ENCODE measurements at regions not wholly inside any gene's neighbourhood (a gene's known extent, or its start where the extent isn't known, plus 50 kb on each side); places are given as distances from the start of the nearest gene placed in this dataset.

GRCh38 chr22:48053973-48054372 is 1291.5 kb downstream of the TBC1D22A start:
- H3K4me2 ChIP-seq (ENCODE audit: low read depth, low read length) = no peak overlapping the region
- H3K23ac ChIP-seq (ENCODE audit: low read depth, low read length) = no peak overlapping the region
- H2AK5ac ChIP-seq (ENCODE audit: low read depth, low read length) = no peak overlapping the region
- H4K8ac ChIP-seq (ENCODE audit: low read depth in 2 of 2, low read length in 2 of 2) = no peak overlapping the region
- H3K9me1 ChIP-seq (ENCODE audit: insufficient read depth, low read length) = no peaks in the 10 kb centered on the region
- H3K79me1 ChIP-seq (ENCODE audit: low read depth in 1 of 2, low read length in 2 of 2) = no peaks in the 10 kb centered on the region
- no peak overlapping the region for H3K4ac ChIP-seq (ENCODE audit: low read depth, low read length)
- ChIA-PET CTCF (no interaction called here), POLR2A (ENCODE audit: unreplicated experiment) (no interaction called here)
- H3K4me1 ChIP-seq (ENCODE audit: control insufficient read depth, insufficient read depth, low read length) = no peaks in the 10 kb centered on the region
- H2AFZ ChIP-seq (replicated peaks; ENCODE audit: low read length, poor library complexity) = no peak overlapping the region
- H2BK5ac ChIP-seq (ENCODE audit: low read depth, low read length, poor library complexity, severe bottlenecking) = no peak overlapping the region
- BruUV-seq (replicated peaks) = no TSS peak
- intact Hi-C loops (cut with micrococcal nuclease) = no loop called here
- dilution Hi-C loops (cut with HindIII; ENCODE audit: low sequenced_read_pairs, unreplicated experiment) = no loop called here
- no peaks in the 10 kb centered on the region for H4K20me1 ChIP-seq (ENCODE audit: insufficient read depth, low read length)
- H4K5ac ChIP-seq (ENCODE audit: low read depth, low read length) = no peak overlapping the region
- no peak overlapping the region for H3K56ac ChIP-seq (ENCODE audit: extremely low read depth, insufficient read depth, low read length)
- H2BK120ac ChIP-seq (ENCODE audit: low read depth, low read length) = no peak overlapping the region
- ATAC-seq (ENCODE audit: low read depth) (no peak), DNase-seq (no peak)
- H3K27ac ChIP-seq (ENCODE audit: insufficient read depth, low read length) = no peak overlapping the region
- H3K14ac ChIP-seq (replicated peaks; ENCODE audit: low read depth, low read length) = no peak overlapping the region
- no peaks in the 10 kb centered on the region for H3K36me3 ChIP-seq (ENCODE audit: control insufficient read depth, insufficient read depth, low read length)
- H3K27me3 ChIP-seq (ENCODE audit: control insufficient read depth, insufficient read depth, low read length) = no peaks in the 10 kb centered on the region
- no peak overlapping the region for H3K18ac ChIP-seq (ENCODE audit: low read depth, low read length)
- H3K9ac ChIP-seq (ENCODE audit: low read depth, low read length) = no peak overlapping the region
- 60% methylated on average over 5 of the region's 8 CpGs; no CpG with 5 or more reads in 1 of the 2 experiments for WGBS, 2 experiments (ENCODE audit: extremely low coverage in 2 of 2, insufficient read length in 1 of 2)
- TF ChIP-seq MAFK (IDR thresholded peaks at IDR 0.05; ENCODE audit: low read depth, low read length) = no peak
- TF ChIP-seq BHLHE40 (IDR thresholded peaks at IDR 0.05; ENCODE audit: low read depth, low read length) = no peak
- TF ChIP-seq MXI1 (IDR thresholded peaks at IDR 0.05; ENCODE audit: borderline replicate concordance, low read depth, low read length) = no peak
- no peak for TF ChIP-seq RFX5 (IDR thresholded peaks at IDR 0.05; ENCODE audit: low read depth, low read length)
- no peak for TF ChIP-seq CEBPB (IDR thresholded peaks at IDR 0.05; ENCODE audit: low read depth, low read length)
- no peak for TF ChIP-seq CHD1 (IDR thresholded peaks at IDR 0.05; ENCODE audit: low read depth, low read length)
- no peak for TF ChIP-seq RAD21 (IDR thresholded peaks at IDR 0.05; ENCODE audit: low read length)
- no peak for TF ChIP-seq USF2 (IDR thresholded peaks at IDR 0.05; ENCODE audit: low read depth, low read length)
- TF ChIP-seq FOS (IDR thresholded peaks at IDR 0.05; ENCODE audit: low read depth, low read length) = no peak
- H2BK20ac ChIP-seq (ENCODE audit: low read depth, low read length) = no peak overlapping the region
- no peak overlapping the region for H4K91ac ChIP-seq (ENCODE audit: insufficient read depth, low read depth, low read length)
- in situ Hi-C loops (cut with MboI; ENCODE audit: low sequenced_read_pairs) = no loop called here
- H3K4me3 ChIP-seq (ENCODE audit: insufficient read depth, low read depth, low read length) = no peak overlapping the region
- no peak overlapping the region for H2AK9ac ChIP-seq (replicated peaks; ENCODE audit: low read depth, low read length, poor library complexity)
- H3K9me3 ChIP-seq (ENCODE audit: control insufficient read depth, insufficient read depth, low read length) = peaks cover 59% of the 10 kb centered on the region
- H2BK15ac ChIP-seq (ENCODE audit: low read depth, low read length) = no peak overlapping the region

Data from IMR-90 (cell line).